ENCODE measurements at regions not wholly inside any gene's neighbourhood (a gene's known extent, or its start where the extent isn't known, plus 50 kb on each side); places are given as distances from the start of the nearest gene placed in this dataset.

GRCh38 chr18:24785019-24785418 is 324.6 kb downstream of the HRH4 start:
- no peak for DNase-seq (ENCODE audit: low read depth in 2 of 2)
- no peak for TF ChIP-seq CTCF (IDR thresholded peaks at IDR 0.05; ENCODE audit: low read depth, low read length)
- H3K4me3 ChIP-seq (replicated peaks in 1 of 2; ENCODE audit: low read depth in 2 of 2, low read length in 2 of 2): no peak overlapping the region

DNA sequence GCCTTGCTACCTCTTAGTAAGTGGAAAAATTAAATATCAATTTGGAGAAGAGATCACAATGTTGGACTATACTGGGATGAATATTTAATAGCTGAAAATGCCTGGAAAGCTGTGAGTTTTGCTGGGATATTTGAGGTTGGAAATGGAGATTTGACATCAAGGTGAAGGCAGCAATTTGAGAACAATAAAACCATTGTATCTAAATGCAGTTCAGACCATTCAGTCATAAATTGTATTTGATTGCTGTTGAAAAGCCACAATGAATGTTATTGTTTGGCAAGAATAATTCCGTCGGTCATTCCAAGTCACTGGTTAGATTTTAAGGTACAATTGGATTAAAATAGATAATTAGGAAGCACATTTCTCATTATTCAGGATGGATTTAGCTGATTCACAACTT is 325.6 kb downstream of the HRH4 start:
- no peak for DNase-seq (ENCODE audit: low read depth in 2 of 2)
- no peak for TF ChIP-seq CTCF (IDR thresholded peaks at IDR 0.05; ENCODE audit: low read depth, low read length)

GRCh38 chr18:24790347-24790746 is 329.9 kb downstream of the HRH4 start:
- TF ChIP-seq CTCF (IDR thresholded peaks at IDR 0.05; ENCODE audit: low read depth, low read length): no peak
- DNase-seq (ENCODE audit: low read depth in 2 of 2): no peak
- no peak overlapping the region for H3K4me3 ChIP-seq (replicated peaks in 1 of 2; ENCODE audit: low read depth in 2 of 2, low read length in 2 of 2)

More for the DNA sequence above, 325.6 kb downstream of the HRH4 start:
- H3K4me3 ChIP-seq (replicated peaks in 1 of 2; ENCODE audit: low read depth in 2 of 2, low read length in 2 of 2): no peak overlapping the region

GRCh38 chr18:24791751-24792545 is 331.5 kb downstream of the HRH4 start:
- no peak for TF ChIP-seq CTCF (IDR thresholded peaks at IDR 0.05; ENCODE audit: low read depth, low read length)
- DNase-seq (ENCODE audit: low read depth in 2 of 2): no peak
- no peak overlapping the region for H3K4me3 ChIP-seq (replicated peaks in 1 of 2; ENCODE audit: low read depth in 2 of 2, low read length in 2 of 2)

- TF ChIP-seq CTCF (IDR thresholded peaks at IDR 0.05; ENCODE audit: low read depth, low read length): no peak
Observed at GRCh38 chr18:24793742-24794141, 333.3 kb downstream of the HRH4 start.

DNA sequence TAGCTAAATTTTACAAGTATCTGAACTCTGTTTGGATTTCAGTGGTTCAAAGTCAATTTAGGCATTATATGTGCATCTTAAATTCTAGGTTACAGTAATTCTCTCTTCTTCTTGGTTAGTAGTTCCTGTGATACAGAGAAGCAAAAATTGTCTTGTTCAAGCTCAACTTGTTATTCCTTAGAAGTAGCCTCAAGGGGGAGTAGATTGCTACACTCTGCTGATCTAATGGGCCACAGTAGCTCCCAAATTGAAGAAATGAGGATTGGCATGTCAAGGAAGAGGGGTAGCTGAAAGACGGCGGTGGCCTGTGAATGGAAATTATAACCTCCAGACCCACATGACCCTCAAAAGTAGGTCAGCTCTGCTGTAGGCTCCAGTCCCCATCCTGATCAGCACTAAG is 334.7 kb downstream of the HRH4 start:
- TF ChIP-seq CTCF (IDR thresholded peaks at IDR 0.05; ENCODE audit: low read depth, low read length): no peak
- H3K4me3 ChIP-seq (replicated peaks in 1 of 2; ENCODE audit: low read depth in 2 of 2, low read length in 2 of 2): no peak overlapping the region
- DNase-seq (ENCODE audit: low read depth in 2 of 2): no peak

More at GRCh38 chr18:24793742-24794141, 333.3 kb downstream of the HRH4 start:
- no peak overlapping the region for H3K4me3 ChIP-seq (replicated peaks in 1 of 2; ENCODE audit: low read depth in 2 of 2, low read length in 2 of 2)
- DNase-seq (ENCODE audit: low read depth in 2 of 2): no peak

- no peak overlapping the region for H3K4me3 ChIP-seq (replicated peaks in 1 of 2; ENCODE audit: low read depth in 2 of 2, low read length in 2 of 2)
- no peak for DNase-seq (ENCODE audit: low read depth in 2 of 2)
- TF ChIP-seq CTCF (IDR thresholded peaks at IDR 0.05; ENCODE audit: low read depth, low read length): no peak
Observed at GRCh38 chr18:24797981-24798380, 337.5 kb downstream of the HRH4 start.

All from cardiac fibroblast (primary cell).